GM12878 (cell line): ENCODE measurements at regions not wholly inside any gene's neighbourhood (a gene's known extent, or its start where the extent isn't known, plus 50 kb on each side); places are given as distances from the start of the nearest gene placed in this dataset.

Source experiments
- ATAC-seq: fragments of 200-7000 bp; cut with Tn5 transposase; 3 replicates; pipeline ENCODE4 v1.9.1; 2020; ENCODE audit warnings: mild to moderate bottlenecking, moderate library complexity
- BruUV-seq: library from RNA; stranded (reverse); fragments of 400-500 nt; replicated peaks from 2 replicates; lab custom pipeline; 2021; lab: Mats Ljungman, UMichigan
- CTCF ChIA-PET: fragments of 300-600 bp; sonication (Branson Sonifier 250); formaldehyde crosslinking; extraction: SDS; loops from one replicate; lab custom pipeline; 2021; ENCODE audit warnings: inconsistent platforms; lab: Yijun Ruan, JAX
- POLR2A ChIA-PET: fragments of 350-600 bp; formaldehyde crosslinking; extraction: SDS; loops from one replicate; lab custom pipeline; 2021; ENCODE audit warnings: inconsistent platforms; lab: Charles Lee
- RAD21 ChIA-PET: fragments of 300-600 bp; sonication (Branson Sonifier 250); formaldehyde crosslinking; loops from one replicate; lab custom pipeline; 2023; ENCODE audit warnings: antibody characterized with exemption; ENCODE audit not compliant: unreplicated experiment; lab: Charles Lee
- SMC1A ChIA-PET: fragments of 300-600 bp; sonication (Branson Sonifier 250); formaldehyde crosslinking; loops from one replicate; lab custom pipeline; 2023; ENCODE audit not compliant: unreplicated experiment, uncharacterized antibody; lab: Charles Lee
- DNase-seq: peaks from one replicate; pipeline ENCODE4 v3.0.0-alpha.2; 2011; ENCODE audit warnings: low read depth, low spot score
- FAIRE-seq: peaks from 3 replicates; lab custom pipeline; 2011; peaks lifted over from hg19 to GRCh38; lab: Jason Lieb, UNC
- H2AFZ ChIP-seq: 2 replicates; pipeline ENCODE4 v1.6.0; 2011; ENCODE audit warnings: low read depth, low read length, control low read depth; ENCODE audit not compliant: control insufficient read depth
- H3K27ac ChIP-seq: 2 replicates; pipeline ENCODE4 v1.5.1; 2011; ENCODE audit warnings: control low read depth; ENCODE audit not compliant: control insufficient read depth, insufficient read depth
- H3K27me3 ChIP-seq, 2 experiments: replicated peaks in 1 of 2; 2 replicates each; pipeline versions ENCODE4 v1.6.0 to v1.6.1; 2011; ENCODE audit warnings: low read length in 1 of 2; ENCODE audit not compliant: control insufficient read depth in 2 of 2, insufficient read depth in 2 of 2
- H3K36me3 ChIP-seq, 2 experiments: 2 replicates each; pipeline ENCODE4 v1.5.1; 2011; ENCODE audit warnings: low read length in 1 of 2; ENCODE audit not compliant: control insufficient read depth in 2 of 2, insufficient read depth in 2 of 2
- H3K4me1 ChIP-seq: 2 replicates; pipeline ENCODE4 v1.6.1; 2011; ENCODE audit warnings: mild to moderate bottlenecking, low read length, moderate library complexity, mixed read lengths; ENCODE audit not compliant: control insufficient read depth, insufficient read depth
- H3K4me2 ChIP-seq: 2 replicates; pipeline ENCODE4 v1.6.0; 2011; ENCODE audit warnings: control low read depth; ENCODE audit not compliant: control insufficient read depth, insufficient read depth
- H3K4me3 ChIP-seq: fragments of 200-600 bp; sonication (generic); 2 replicates; pipeline ENCODE4 v1.5.1; 2016
- H3K79me2 ChIP-seq: 2 replicates; pipeline ENCODE4 v1.6.0; 2011; ENCODE audit warnings: low read length; ENCODE audit not compliant: control insufficient read depth, insufficient read depth
- H3K9ac ChIP-seq: 2 replicates; pipeline ENCODE4 v1.8.0; 2011; ENCODE audit warnings: low read length, control low read depth, mixed read lengths; ENCODE audit not compliant: control insufficient read depth, insufficient read depth
- H3K9me3 ChIP-seq: replicated peaks from 3 replicates; pipeline ENCODE4 v1.5.1; 2011; ENCODE audit warnings: mild to moderate bottlenecking, low read length; ENCODE audit not compliant: control insufficient read depth, insufficient read depth
- H4K20me1 ChIP-seq: 2 replicates; pipeline ENCODE4 v1.6.0; 2011; ENCODE audit not compliant: control insufficient read depth, insufficient read depth
- ATF7 ChIP-seq: fragments of 450-650 bp; IDR thresholded peaks from 2 replicates; pipeline ENCODE4 v1.6.1; 2016; ENCODE audit warnings: low read depth, mild to moderate bottlenecking
- CBX3 ChIP-seq: fragments of 200-600 bp; sonication (generic); IDR thresholded peaks from 2 replicates; pipeline ENCODE4 v1.6.1; 2016; ENCODE audit warnings: low read depth, borderline replicate concordance
- CHD1 ChIP-seq: IDR thresholded peaks from 2 replicates; pipeline ENCODE4 v1.6.1; 2012; ENCODE audit warnings: low read depth, low read length, improper control_type of control experiment
- JUND ChIP-seq: IDR thresholded peaks from 2 replicates; pipeline ENCODE4 v1.6.1; 2012; ENCODE audit warnings: low read depth, mild to moderate bottlenecking, low read length, improper control_type of control experiment, moderate library complexity
- KAT2A ChIP-seq: conservative IDR thresholded peaks from 2 replicates; pipeline ENCODE4 v1.6.1; 2011; ENCODE audit warnings: low read depth, low read length; ENCODE audit not compliant: control insufficient read depth
- LARP7 ChIP-seq: fragments of 450-650 bp; IDR thresholded peaks from 2 replicates; pipeline ENCODE4 v1.6.1; 2017; ENCODE audit warnings: mild to moderate bottlenecking
- NFXL1 ChIP-seq: fragments of 450-650 bp; IDR thresholded peaks from 2 replicates; pipeline ENCODE4 v1.6.1; 2017; ENCODE audit warnings: antibody characterized with exemption, mild to moderate bottlenecking, borderline replicate concordance
- RCOR1 ChIP-seq: conservative IDR thresholded peaks from 2 replicates; pipeline ENCODE4 v1.6.1; 2012; ENCODE audit warnings: low read depth, low read length, improper control_type of control experiment
- SREBF1 ChIP-seq: IDR thresholded peaks from 2 replicates; pipeline ENCODE4 v1.6.1; 2012; ENCODE audit warnings: mild to moderate bottlenecking, low read length
- WGBS: methylation state at CpG from one replicate; pipeline ENCODE4 v1.1.6; 2016; ENCODE audit warnings: low lambda C conversion rate; ENCODE audit not compliant: insufficient replicate concordance, insufficient coverage; ENCODE audit errors: missing lambda C conversion rate; 5-methylcytosine and 5-hydroxymethylcytosine counted together
- in situ Hi-C: fragments of 300-500 bp; cut with MboI; formaldehyde crosslinking; loops from 9 replicates; pipeline ENCODE4 v1.14.3; 2018; ENCODE audit warnings: mixed read lengths
- intact Hi-C: fragments of 100-400 bp; cut with micrococcal nuclease; formaldehyde crosslinking; loops from one replicate; pipeline ENCODE4 v1.14.2; 2022; ENCODE audit not compliant: unreplicated experiment
- TF ChIP-seq, protein P1 (sequence below): fragments of 150-350 bp; IDR thresholded peaks from 2 replicates; pipeline ENCODE4 v1.6.1; 2016; ENCODE audit warnings: low read depth, low read length
- TF ChIP-seq, protein P2 (sequence below), 3 experiments: IDR thresholded peaks in 2 of 3; conservative IDR thresholded peaks in 1 of 3; 2 replicates each; pipeline ENCODE4 v1.5.1; 2011; ENCODE audit warnings: low read depth in 3 of 3, low read length in 3 of 3, mild to moderate bottlenecking in 3 of 3, control low read depth in 2 of 3, moderate library complexity in 2 of 3, inconsistent platforms in 1 of 3, mixed read lengths in 1 of 3; ENCODE audit not compliant: control insufficient read depth in 2 of 3, insufficient read depth in 1 of 3; ENCODE audit errors: extremely low read depth in 1 of 3

DNA sequence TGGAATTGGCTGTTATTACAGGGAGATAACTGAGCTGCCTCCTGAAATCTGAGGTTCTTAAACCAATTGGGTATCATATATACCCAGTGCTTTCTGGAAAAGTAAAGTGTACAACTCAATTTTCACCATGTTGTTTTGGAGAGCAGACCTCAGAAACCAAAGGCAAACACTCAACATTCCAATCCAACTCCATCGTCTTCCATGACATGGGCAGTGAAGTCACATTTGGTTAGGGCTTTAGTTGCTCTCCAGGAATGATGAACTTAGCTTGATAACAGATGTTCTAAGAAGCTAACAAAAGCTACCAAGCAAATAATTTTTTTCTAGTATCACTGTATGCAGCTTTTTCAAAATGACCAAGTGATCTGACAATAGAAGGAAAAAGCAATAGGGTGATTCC lies 107.0 kb upstream of the SLC35G4 start:
- no peak for FAIRE-seq
- intact Hi-C loops: no loop called here
- Histone ChIP-seq H3K27me3 (no peaks in the 10 kb centered on the region), H3K4me1 (no peaks in the 10 kb centered on the region), H3K9me3 (no peaks in the 10 kb centered on the region), H3K4me3 (no peak overlapping the region), H3K27ac (no peak overlapping the region), H3K4me2 (no peak overlapping the region), H4K20me1 (no peaks in the 10 kb centered on the region), H3K9ac (no peak overlapping the region), H3K36me3 (no peaks in the 10 kb centered on the region), H3K79me2 (no peaks in the 10 kb centered on the region), H2AFZ (no peak overlapping the region)
- RAD21 ChIA-PET: no interaction called here
- no TSS peak for BruUV-seq
- SMC1A ChIA-PET: interaction anchor here (1.6 kb wide), 1 partner anchor 10 kb away, joined by 6 read pairs; no protein-coding TSS in a partner anchor
- in situ Hi-C loops: no loop called here
- POLR2A ChIA-PET: no interaction called here
- TF ChIP-seq KAT2A: no peak
- no peak for TF ChIP-seq CHD1
- TF ChIP-seq, protein P1, sequence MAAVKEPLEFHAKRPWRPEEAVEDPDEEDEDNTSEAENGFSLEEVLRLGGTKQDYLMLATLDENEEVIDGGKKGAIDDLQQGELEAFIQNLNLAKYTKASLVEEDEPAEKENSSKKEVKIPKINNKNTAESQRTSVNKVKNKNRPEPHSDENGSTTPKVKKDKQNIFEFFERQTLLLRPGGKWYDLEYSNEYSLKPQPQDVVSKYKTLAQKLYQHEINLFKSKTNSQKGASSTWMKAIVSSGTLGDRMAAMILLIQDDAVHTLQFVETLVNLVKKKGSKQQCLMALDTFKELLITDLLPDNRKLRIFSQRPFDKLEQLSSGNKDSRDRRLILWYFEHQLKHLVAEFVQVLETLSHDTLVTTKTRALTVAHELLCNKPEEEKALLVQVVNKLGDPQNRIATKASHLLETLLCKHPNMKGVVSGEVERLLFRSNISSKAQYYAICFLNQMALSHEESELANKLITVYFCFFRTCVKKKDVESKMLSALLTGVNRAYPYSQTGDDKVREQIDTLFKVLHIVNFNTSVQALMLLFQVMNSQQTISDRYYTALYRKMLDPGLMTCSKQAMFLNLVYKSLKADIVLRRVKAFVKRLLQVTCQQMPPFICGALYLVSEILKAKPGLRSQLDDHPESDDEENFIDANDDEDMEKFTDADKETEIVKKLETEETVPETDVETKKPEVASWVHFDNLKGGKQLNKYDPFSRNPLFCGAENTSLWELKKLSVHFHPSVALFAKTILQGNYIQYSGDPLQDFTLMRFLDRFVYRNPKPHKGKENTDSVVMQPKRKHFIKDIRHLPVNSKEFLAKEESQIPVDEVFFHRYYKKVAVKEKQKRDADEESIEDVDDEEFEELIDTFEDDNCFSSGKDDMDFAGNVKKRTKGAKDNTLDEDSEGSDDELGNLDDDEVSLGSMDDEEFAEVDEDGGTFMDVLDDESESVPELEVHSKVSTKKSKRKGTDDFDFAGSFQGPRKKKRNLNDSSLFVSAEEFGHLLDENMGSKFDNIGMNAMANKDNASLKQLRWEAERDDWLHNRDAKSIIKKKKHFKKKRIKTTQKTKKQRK: no peak
- TF ChIP-seq NFXL1: no peak
- no peak for TF ChIP-seq ATF7
- no peak for TF ChIP-seq CBX3
- TF ChIP-seq JUND: no peak
- TF ChIP-seq SREBF1: no peak
- TF ChIP-seq LARP7: no peak
- no peak for TF ChIP-seq RCOR1
- TF ChIP-seq, protein P2, sequence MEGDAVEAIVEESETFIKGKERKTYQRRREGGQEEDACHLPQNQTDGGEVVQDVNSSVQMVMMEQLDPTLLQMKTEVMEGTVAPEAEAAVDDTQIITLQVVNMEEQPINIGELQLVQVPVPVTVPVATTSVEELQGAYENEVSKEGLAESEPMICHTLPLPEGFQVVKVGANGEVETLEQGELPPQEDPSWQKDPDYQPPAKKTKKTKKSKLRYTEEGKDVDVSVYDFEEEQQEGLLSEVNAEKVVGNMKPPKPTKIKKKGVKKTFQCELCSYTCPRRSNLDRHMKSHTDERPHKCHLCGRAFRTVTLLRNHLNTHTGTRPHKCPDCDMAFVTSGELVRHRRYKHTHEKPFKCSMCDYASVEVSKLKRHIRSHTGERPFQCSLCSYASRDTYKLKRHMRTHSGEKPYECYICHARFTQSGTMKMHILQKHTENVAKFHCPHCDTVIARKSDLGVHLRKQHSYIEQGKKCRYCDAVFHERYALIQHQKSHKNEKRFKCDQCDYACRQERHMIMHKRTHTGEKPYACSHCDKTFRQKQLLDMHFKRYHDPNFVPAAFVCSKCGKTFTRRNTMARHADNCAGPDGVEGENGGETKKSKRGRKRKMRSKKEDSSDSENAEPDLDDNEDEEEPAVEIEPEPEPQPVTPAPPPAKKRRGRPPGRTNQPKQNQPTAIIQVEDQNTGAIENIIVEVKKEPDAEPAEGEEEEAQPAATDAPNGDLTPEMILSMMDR (IDR thresholded peaks at IDR 0.05 in 2 of 3, conservative IDR thresholded peaks at IDR 0.05 in 1 of 3; ENCODE audit: control insufficient read depth in 2 of 3, extremely low read depth in 1 of 3, insufficient read depth in 1 of 3, low read depth in 3 of 3, low read length in 3 of 3): no peak
- 0% methylated on average over 1 of the region's 1 CpG for WGBS
- ATAC-seq: no peak
- no peak for DNase-seq
- CTCF ChIA-PET: interaction anchor here (0.6 to 3.5 kb wide), 2 partner anchors 17 to 1061 kb away, joined by 3 to 19 read pairs; no protein-coding TSS in a partner anchor
